ENCODE measurements at regions not wholly inside any gene's neighbourhood (a gene's known extent, or its start where the extent isn't known, plus 50 kb on each side); places are given as distances from the start of the nearest gene placed in this dataset.
A peak's percentile ranks its signal among the peaks of the same experiment; 100 is the strongest.

GRCh38 chr14:82999802-83000201 lies 1466.1 kb upstream of the SEL1L start:
- POLR2A ChIA-PET: no interaction called here
- TF ChIP-seq NR2C2 (CRISPR knock-in tag; IDR thresholded peaks at IDR 0.05) (no peak), EMX1 (CRISPR knock-in tag; IDR thresholded peaks at IDR 0.05) (no peak)
- TF ChIP-seq, protein P1, sequence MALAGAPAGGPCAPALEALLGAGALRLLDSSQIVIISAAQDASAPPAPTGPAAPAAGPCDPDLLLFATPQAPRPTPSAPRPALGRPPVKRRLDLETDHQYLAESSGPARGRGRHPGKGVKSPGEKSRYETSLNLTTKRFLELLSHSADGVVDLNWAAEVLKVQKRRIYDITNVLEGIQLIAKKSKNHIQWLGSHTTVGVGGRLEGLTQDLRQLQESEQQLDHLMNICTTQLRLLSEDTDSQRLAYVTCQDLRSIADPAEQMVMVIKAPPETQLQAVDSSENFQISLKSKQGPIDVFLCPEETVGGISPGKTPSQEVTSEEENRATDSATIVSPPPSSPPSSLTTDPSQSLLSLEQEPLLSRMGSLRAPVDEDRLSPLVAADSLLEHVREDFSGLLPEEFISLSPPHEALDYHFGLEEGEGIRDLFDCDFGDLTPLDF (CRISPR knock-in tag; IDR thresholded peaks at IDR 0.05): no peak
- TF ChIP-seq, protein P2, sequence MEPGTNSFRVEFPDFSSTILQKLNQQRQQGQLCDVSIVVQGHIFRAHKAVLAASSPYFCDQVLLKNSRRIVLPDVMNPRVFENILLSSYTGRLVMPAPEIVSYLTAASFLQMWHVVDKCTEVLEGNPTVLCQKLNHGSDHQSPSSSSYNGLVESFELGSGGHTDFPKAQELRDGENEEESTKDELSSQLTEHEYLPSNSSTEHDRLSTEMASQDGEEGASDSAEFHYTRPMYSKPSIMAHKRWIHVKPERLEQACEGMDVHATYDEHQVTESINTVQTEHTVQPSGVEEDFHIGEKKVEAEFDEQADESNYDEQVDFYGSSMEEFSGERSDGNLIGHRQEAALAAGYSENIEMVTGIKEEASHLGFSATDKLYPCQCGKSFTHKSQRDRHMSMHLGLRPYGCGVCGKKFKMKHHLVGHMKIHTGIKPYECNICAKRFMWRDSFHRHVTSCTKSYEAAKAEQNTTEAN (CRISPR knock-in tag; IDR thresholded peaks at IDR 0.05): no peak
- TF ChIP-seq, protein P3, sequence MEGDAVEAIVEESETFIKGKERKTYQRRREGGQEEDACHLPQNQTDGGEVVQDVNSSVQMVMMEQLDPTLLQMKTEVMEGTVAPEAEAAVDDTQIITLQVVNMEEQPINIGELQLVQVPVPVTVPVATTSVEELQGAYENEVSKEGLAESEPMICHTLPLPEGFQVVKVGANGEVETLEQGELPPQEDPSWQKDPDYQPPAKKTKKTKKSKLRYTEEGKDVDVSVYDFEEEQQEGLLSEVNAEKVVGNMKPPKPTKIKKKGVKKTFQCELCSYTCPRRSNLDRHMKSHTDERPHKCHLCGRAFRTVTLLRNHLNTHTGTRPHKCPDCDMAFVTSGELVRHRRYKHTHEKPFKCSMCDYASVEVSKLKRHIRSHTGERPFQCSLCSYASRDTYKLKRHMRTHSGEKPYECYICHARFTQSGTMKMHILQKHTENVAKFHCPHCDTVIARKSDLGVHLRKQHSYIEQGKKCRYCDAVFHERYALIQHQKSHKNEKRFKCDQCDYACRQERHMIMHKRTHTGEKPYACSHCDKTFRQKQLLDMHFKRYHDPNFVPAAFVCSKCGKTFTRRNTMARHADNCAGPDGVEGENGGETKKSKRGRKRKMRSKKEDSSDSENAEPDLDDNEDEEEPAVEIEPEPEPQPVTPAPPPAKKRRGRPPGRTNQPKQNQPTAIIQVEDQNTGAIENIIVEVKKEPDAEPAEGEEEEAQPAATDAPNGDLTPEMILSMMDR (IDR thresholded peaks at IDR 0.05): peak; percentile 31; the same call in 1 of the 2 replicates
- TF ChIP-seq, protein P4, sequence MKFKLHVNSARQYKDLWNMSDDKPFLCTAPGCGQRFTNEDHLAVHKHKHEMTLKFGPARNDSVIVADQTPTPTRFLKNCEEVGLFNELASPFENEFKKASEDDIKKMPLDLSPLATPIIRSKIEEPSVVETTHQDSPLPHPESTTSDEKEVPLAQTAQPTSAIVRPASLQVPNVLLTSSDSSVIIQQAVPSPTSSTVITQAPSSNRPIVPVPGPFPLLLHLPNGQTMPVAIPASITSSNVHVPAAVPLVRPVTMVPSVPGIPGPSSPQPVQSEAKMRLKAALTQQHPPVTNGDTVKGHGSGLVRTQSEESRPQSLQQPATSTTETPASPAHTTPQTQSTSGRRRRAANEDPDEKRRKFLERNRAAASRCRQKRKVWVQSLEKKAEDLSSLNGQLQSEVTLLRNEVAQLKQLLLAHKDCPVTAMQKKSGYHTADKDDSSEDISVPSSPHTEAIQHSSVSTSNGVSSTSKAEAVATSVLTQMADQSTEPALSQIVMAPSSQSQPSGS (CRISPR knock-in tag; IDR thresholded peaks at IDR 0.05; ENCODE audit: borderline replicate concordance, low read depth): no peak
- TF ChIP-seq, protein P5, sequence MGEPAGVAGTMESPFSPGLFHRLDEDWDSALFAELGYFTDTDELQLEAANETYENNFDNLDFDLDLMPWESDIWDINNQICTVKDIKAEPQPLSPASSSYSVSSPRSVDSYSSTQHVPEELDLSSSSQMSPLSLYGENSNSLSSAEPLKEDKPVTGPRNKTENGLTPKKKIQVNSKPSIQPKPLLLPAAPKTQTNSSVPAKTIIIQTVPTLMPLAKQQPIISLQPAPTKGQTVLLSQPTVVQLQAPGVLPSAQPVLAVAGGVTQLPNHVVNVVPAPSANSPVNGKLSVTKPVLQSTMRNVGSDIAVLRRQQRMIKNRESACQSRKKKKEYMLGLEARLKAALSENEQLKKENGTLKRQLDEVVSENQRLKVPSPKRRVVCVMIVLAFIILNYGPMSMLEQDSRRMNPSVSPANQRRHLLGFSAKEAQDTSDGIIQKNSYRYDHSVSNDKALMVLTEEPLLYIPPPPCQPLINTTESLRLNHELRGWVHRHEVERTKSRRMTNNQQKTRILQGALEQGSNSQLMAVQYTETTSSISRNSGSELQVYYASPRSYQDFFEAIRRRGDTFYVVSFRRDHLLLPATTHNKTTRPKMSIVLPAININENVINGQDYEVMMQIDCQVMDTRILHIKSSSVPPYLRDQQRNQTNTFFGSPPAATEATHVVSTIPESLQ (CRISPR knock-in tag; IDR thresholded peaks at IDR 0.05): no peak
- ATAC-seq (peak; percentile 63), DNase-seq (ENCODE audit: low spot score) (peak; percentile 19)
- H3K36me3 Mint-ChIP-seq: no peaks in the 10 kb centered on the region
- H3K4me3 Mint-ChIP-seq: no peak overlapping the region
- H3K4me1 Mint-ChIP-seq: no peaks in the 10 kb centered on the region
- no peak overlapping the region for H3K27ac Mint-ChIP-seq
- H3K27me3 Mint-ChIP-seq (ENCODE audit: low read depth): no peaks in the 10 kb centered on the region
- H3K9me3 Mint-ChIP-seq: peaks cover 4% of the 10 kb centered on the region; the same call in 1 of the 2 replicates
- CTCF ChIA-PET: no interaction called here

- ChIA-PET POLR2A (no interaction called here), CTCF (no interaction called here)
- no peak for DNase-seq (ENCODE audit: low spot score)
- ATAC-seq: no peak
- Mint-ChIP-seq H3K27me3 (ENCODE audit: low read depth) (no peaks in the 10 kb centered on the region), H3K36me3 (peaks cover 13% of the 10 kb centered on the region), H3K9me3 (peaks cover 22% of the 10 kb centered on the region), H3K27ac (no peak overlapping the region), H3K4me1 (no peaks in the 10 kb centered on the region), H3K4me3 (no peak overlapping the region)
- no peak for TF ChIP-seq MXD4 (CRISPR knock-in tag; IDR thresholded peaks at IDR 0.05; ENCODE audit: borderline replicate concordance)
- no peak for TF ChIP-seq AR (CRISPR knock-in tag; IDR thresholded peaks at IDR 0.05)
- no peak for TF ChIP-seq AFF4 (CRISPR knock-in tag; IDR thresholded peaks at IDR 0.05; ENCODE audit: borderline replicate concordance)
- TF ChIP-seq ELF4 (CRISPR knock-in tag; IDR thresholded peaks at IDR 0.05; ENCODE audit: low read depth): no peak
- TF ChIP-seq, protein P6, sequence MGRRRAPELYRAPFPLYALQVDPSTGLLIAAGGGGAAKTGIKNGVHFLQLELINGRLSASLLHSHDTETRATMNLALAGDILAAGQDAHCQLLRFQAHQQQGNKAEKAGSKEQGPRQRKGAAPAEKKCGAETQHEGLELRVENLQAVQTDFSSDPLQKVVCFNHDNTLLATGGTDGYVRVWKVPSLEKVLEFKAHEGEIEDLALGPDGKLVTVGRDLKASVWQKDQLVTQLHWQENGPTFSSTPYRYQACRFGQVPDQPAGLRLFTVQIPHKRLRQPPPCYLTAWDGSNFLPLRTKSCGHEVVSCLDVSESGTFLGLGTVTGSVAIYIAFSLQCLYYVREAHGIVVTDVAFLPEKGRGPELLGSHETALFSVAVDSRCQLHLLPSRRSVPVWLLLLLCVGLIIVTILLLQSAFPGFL (CRISPR knock-in tag; IDR thresholded peaks at IDR 0.05; ENCODE audit: borderline replicate concordance): no peak
- TF ChIP-seq, protein P7, sequence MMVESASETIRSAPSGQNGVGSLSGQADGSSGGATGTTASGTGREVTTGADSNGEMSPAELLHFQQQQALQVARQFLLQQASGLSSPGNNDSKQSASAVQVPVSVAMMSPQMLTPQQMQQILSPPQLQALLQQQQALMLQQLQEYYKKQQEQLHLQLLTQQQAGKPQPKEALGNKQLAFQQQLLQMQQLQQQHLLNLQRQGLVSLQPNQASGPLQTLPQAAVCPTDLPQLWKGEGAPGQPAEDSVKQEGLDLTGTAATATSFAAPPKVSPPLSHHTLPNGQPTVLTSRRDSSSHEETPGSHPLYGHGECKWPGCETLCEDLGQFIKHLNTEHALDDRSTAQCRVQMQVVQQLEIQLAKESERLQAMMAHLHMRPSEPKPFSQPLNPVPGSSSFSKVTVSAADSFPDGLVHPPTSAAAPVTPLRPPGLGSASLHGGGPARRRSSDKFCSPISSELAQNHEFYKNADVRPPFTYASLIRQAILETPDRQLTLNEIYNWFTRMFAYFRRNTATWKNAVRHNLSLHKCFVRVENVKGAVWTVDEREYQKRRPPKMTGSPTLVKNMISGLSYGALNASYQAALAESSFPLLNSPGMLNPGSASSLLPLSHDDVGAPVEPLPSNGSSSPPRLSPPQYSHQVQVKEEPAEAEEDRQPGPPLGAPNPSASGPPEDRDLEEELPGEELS (CRISPR knock-in tag; IDR thresholded peaks at IDR 0.05): no peak
- TF ChIP-seq TP53 (CRISPR knock-in tag; IDR thresholded peaks at IDR 0.05): no peak
- TF ChIP-seq KAT7 (CRISPR knock-in tag; IDR thresholded peaks at IDR 0.05; ENCODE audit: borderline replicate concordance): no peak
- TF ChIP-seq CREB1 (CRISPR knock-in tag; IDR thresholded peaks at IDR 0.05): no peak
These were observed 1470.9 kb upstream of the SEL1L start for GRCh38 chr14:83004456-83005006.

Data from WTC11 (cell line).